Right atrium auricular region (tissue), 2 donors: ENCODE measurements at regions not wholly inside any gene's neighbourhood (a gene's known extent, or its start where the extent isn't known, plus 50 kb on each side); places are given as distances from the start of the nearest gene placed in this dataset.

Experiments used
- DNase-seq: peaks from one replicate; pipeline ENCODE4 v3.0.0-alpha.2; 2019; ENCODE audit warnings: low spot score
- H3K27ac ChIP-seq, 2 donors: fragments of 200-600 bp; sonication (generic); 1 replicate in 1 of 2; 2 replicates in 1 of 2; pipeline ENCODE4 v1.5.1; 2016 to 2019
- H3K27me3 ChIP-seq, 2 donors: fragments of 200-600 bp; sonication (generic); one replicate each; pipeline versions ENCODE4 v1.5.1 to v1.6.0; 2017 to 2019
- H3K36me3 ChIP-seq: fragments of 200-600 bp; sonication (generic); one replicate; pipeline ENCODE4 v1.5.1; 2016
- H3K4me1 ChIP-seq, 2 donors: fragments of 200-600 bp; sonication (generic); one replicate each; pipeline versions ENCODE4 v1.5.1 to v1.6.0; 2017 to 2019
- H3K4me3 ChIP-seq, 2 donors: fragments of 200-600 bp; sonication (generic); 1 replicate in 1 of 2; 2 replicates in 1 of 2; pipeline ENCODE4 v1.5.1; 2017 to 2019; ENCODE audit warnings: mild to moderate bottlenecking in 1 of 2, moderate library complexity in 1 of 2
- H3K9me3 ChIP-seq, 2 donors: fragments of 200-600 bp; sonication (generic); one replicate each; pipeline ENCODE4 v1.5.1; 2019
- CTCF ChIP-seq, 2 donors: fragments of 200-600 bp; sonication (generic); IDR thresholded peaks; one replicate each; pipeline ENCODE4 v1.5.1; 2019; ENCODE audit warnings: antibody characterized with exemption in 2 of 2

- no peaks in the 10 kb centered on the region for H3K27me3 ChIP-seq
- DNase-seq = no peak
- no peaks in the 10 kb centered on the region for H3K4me1 ChIP-seq
- no peaks in the 10 kb centered on the region for H3K36me3 ChIP-seq
- no peaks in the 10 kb centered on the region for H3K9me3 ChIP-seq
- H3K4me3 ChIP-seq = no peak overlapping the region
- no peak for TF ChIP-seq CTCF (IDR thresholded peaks at IDR 0.05)
- no peak overlapping the region for H3K27ac ChIP-seq
Observed at GRCh38 chr12:61646639-61647038, 613.6 kb upstream of the USP15 start.

GRCh38 chr12:61647566-61647965, 612.6 kb upstream of the USP15 start:
- no peaks in the 10 kb centered on the region for H3K36me3 ChIP-seq
- H3K27ac ChIP-seq = no peak overlapping the region
- H3K9me3 ChIP-seq = no peaks in the 10 kb centered on the region
- no peak for TF ChIP-seq CTCF (IDR thresholded peaks at IDR 0.05)
- DNase-seq = no peak
- H3K4me3 ChIP-seq = no peak overlapping the region
- H3K27me3 ChIP-seq = no peaks in the 10 kb centered on the region
- no peaks in the 10 kb centered on the region for H3K4me1 ChIP-seq

GRCh38 chr12:61652265-61652664, 607.9 kb upstream of the USP15 start:
- H3K27ac ChIP-seq = no peak overlapping the region
- no peak for TF ChIP-seq CTCF (IDR thresholded peaks at IDR 0.05)
- no peak overlapping the region for H3K4me3 ChIP-seq
- no peaks in the 10 kb centered on the region for H3K36me3 ChIP-seq
- no peaks in the 10 kb centered on the region for H3K9me3 ChIP-seq
- H3K27me3 ChIP-seq = no peaks in the 10 kb centered on the region
- H3K4me1 ChIP-seq = no peaks in the 10 kb centered on the region
- no peak for DNase-seq

GRCh38 chr12:61654698-61655097, 605.5 kb upstream of the USP15 start:
- no peaks in the 10 kb centered on the region for H3K36me3 ChIP-seq
- H3K27me3 ChIP-seq = no peaks in the 10 kb centered on the region
- TF ChIP-seq CTCF (IDR thresholded peaks at IDR 0.05) = no peak
- no peak overlapping the region for H3K4me3 ChIP-seq
- H3K9me3 ChIP-seq = no peaks in the 10 kb centered on the region
- no peak for DNase-seq
- no peak overlapping the region for H3K27ac ChIP-seq
- H3K4me1 ChIP-seq = no peaks in the 10 kb centered on the region

GRCh38 chr12:61655241-61655640, 605.0 kb upstream of the USP15 start:
- Histone ChIP-seq H3K9me3 (no peaks in the 10 kb centered on the region), H3K27me3 (no peaks in the 10 kb centered on the region), H3K36me3 (no peaks in the 10 kb centered on the region), H3K27ac (no peak overlapping the region), H3K4me1 (no peaks in the 10 kb centered on the region), H3K4me3 (no peak overlapping the region)
- no peak for DNase-seq
- TF ChIP-seq CTCF (IDR thresholded peaks at IDR 0.05) = no peak

GRCh38 chr12:61667676-61668075, 592.5 kb upstream of the USP15 start:
- Histone ChIP-seq H3K4me3 (no peak overlapping the region), H3K27ac (no peak overlapping the region), H3K36me3 (no peaks in the 10 kb centered on the region), H3K4me1 (no peaks in the 10 kb centered on the region), H3K9me3 (no peaks in the 10 kb centered on the region), H3K27me3 (no peaks in the 10 kb centered on the region)
- no peak for DNase-seq
- TF ChIP-seq CTCF (IDR thresholded peaks at IDR 0.05) = no peak
